Erythroblast (primary cell): ENCODE measurements at regions not wholly inside any gene's neighbourhood (a gene's known extent, or its start where the extent isn't known, plus 50 kb on each side); places are given as distances from the start of the nearest gene placed in this dataset.

Source experiments
- DNase-seq, 2 experiments: peaks; one replicate each; lab custom pipeline; 2025; lab: John Stamatoyannopoulos, UW
- GATA1 ChIP-seq: IDR thresholded peaks from 2 replicates; pipeline ENCODE4 v1.6.1; 2011; ENCODE audit warnings: low read depth, mild to moderate bottlenecking, control low read depth, low read length, moderate library complexity
- POLR2A ChIP-seq: IDR thresholded peaks from 2 replicates; pipeline ENCODE4 v1.6.1; 2011; ENCODE audit warnings: mild to moderate bottlenecking, low read length

DNA sequence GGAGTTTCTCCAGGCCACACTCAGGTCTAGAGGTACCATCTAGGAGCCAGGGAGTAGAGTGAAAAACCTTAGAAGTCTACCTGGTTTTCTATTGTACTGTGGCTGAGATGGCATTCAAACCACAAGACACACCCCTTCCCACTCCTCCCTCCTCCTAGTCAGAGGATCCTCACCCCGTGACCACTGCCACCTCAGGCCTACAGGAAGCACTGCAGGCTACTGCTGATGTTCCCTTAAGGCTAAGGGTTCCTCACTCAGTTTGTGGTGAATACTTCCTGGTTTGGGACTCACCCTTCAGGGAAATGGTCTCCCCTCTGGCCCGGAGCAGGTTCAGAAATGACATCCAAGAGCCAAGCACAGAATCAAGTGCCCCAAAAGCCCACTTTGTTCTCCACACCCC is 1293.9 kb downstream of the JRKL start:
- peak; percentile 43 to 56 for DNase-seq
- TF ChIP-seq POLR2A, result no peak
- TF ChIP-seq GATA1, result no peak

- TF ChIP-seq POLR2A (no peak), GATA1 (no peak)
- DNase-seq, result no peak
Measured at GRCh38 chr11:97684486-97685439, 1295.0 kb downstream of the JRKL start.

- DNase-seq, result no peak
- no peak for TF ChIP-seq POLR2A
- TF ChIP-seq GATA1, result no peak
Measured at GRCh38 chr11:97685695-97686094, 1295.9 kb downstream of the JRKL start.

GRCh38 chr11:97687111-97687510 is 1297.3 kb downstream of the JRKL start:
- no peak for DNase-seq
- TF ChIP-seq POLR2A (no peak), GATA1 (no peak)

GRCh38 chr11:97691061-97691460 is 1301.2 kb downstream of the JRKL start:
- TF ChIP-seq POLR2A, result no peak
- TF ChIP-seq GATA1, result no peak
- DNase-seq, result no peak

- TF ChIP-seq GATA1 (no peak), POLR2A (no peak)
- peak; percentile 51 to 82 for DNase-seq
Measured at GRCh38 chr11:97702951-97703350, 1313.1 kb downstream of the JRKL start.

GRCh38 chr11:97703851-97704250 is 1314.0 kb downstream of the JRKL start:
- TF ChIP-seq POLR2A (no peak), GATA1 (no peak)

DNA sequence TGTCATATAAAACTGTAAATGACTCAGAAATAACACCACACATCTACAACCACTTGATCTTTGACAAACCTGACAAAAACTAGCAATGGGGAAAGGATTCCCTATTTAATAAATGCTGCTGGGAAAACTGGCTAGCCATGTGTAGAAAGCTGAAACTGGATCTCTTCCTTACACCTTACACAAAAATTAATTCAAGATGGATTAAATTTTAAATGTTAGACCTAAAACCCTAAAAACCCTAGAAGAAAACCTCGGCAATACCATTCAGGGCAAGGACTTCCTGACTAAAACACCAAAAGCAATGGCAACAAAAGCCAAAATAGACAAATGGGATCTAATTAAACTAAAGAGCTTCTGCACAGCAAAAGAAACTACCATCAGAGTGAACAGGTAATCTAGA is 1315.3 kb upstream of the CNTN5 start:
- peak; percentile 27 to 45 for DNase-seq

More at GRCh38 chr11:97703851-97704250, 1314.0 kb downstream of the JRKL start:
- peak in 1 of 2 experiments; percentile 27 for DNase-seq

GRCh38 chr11:97717922-97718321 is 1302.8 kb upstream of the CNTN5 start:
- no peak for TF ChIP-seq POLR2A
- no peak for TF ChIP-seq GATA1
- DNase-seq, result no peak

DNA sequence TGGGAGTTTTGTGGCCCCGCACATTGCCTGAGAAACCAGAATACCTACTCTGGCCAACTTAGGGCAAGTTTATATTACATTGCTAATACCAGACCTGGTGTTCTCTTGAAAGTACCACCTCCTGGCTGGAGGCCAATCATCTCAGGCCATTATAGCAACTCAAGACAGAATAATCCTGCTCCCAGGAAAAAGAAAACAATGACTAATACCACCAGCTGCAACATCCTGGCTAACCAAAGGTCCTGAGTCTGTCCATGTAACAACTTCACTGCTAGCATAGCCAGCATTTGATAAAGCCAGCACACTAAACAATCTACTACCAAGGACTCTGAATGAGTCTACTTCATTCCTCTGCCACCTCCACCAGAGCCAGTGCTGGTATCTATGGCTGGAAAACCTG is 1298.7 kb upstream of the CNTN5 start:
- DNase-seq, result no peak
- TF ChIP-seq GATA1, result no peak
- TF ChIP-seq POLR2A, result no peak

GRCh38 chr11:97722721-97723120 is 1298.0 kb upstream of the CNTN5 start:
- no peak for TF ChIP-seq POLR2A
- TF ChIP-seq GATA1, result no peak
- no peak for DNase-seq

DNA sequence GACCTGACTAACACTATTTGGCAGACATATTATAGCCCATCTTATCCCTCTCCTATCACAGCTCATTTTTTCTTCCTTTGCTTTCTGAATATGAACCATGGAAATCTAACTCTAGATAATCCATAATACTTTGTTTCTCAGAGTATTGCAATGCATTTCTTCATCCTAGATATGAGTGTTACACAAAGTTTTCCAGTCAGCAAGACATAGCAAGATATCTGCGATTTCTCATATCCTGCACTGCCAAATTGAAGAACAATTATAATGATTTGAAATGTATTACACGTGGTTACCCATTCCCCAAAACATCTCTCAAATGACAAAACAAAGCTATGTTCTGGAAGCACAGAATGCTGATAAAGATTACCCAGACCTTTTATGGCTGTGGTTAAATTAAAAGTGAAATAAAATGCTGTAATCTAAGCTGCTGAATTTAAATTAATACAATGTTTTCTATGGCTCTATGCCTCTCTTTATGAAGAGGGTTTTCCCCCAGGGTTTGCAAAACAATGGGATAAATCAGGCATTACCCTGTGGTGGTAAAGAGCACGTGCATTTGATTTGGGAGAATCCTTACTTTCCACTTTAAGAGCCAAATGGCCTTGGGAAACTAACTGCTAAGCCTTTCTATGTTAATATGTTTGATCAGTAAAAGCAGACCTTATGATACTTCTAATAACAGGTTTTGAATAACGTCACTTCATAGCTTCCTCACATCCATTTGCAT is 1291.0 kb upstream of the CNTN5 start:
- TF ChIP-seq POLR2A (no peak), GATA1 (no peak)
- no peak for DNase-seq

DNA sequence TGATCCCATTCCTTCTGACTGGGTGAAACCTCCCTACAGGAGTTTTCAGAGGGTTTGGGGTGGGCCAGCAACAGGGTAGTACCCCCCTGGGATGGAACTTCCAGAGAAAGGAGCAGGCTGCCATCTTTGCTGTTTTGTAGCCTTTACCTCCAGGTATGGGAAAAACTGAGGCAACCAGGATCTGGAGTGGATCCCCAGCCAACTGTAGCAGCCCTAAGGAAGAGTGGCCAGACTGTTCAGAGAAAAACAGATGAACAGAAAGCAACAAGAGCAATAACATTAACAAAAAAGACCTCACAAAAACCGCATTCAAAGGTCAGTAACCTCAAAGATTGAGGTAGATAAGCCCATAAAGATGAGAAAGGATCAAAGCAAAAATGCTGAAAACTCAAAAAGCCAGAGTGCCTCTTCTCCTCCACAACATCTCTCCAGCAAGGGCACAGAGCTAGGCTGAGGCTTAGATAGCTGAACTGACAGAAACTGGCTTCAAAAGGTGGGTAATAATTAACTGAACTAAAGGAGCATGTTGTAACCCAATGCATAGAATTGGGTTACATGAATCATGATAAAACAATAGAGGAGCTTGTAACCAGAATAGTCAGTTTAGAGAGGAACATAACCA is 1288.6 kb upstream of the CNTN5 start:
- no peak for TF ChIP-seq POLR2A
- no peak for TF ChIP-seq GATA1
- DNase-seq, result no peak

GRCh38 chr11:97738751-97739150 is 1282.0 kb upstream of the CNTN5 start:
- TF ChIP-seq GATA1, result no peak
- DNase-seq, result no peak
